NCI-H2196 treated with DMSO at 0.1 percent for 48 hours (cell line): ENCODE measurements at regions not wholly inside any gene's neighbourhood (a gene's known extent, or its start where the extent isn't known, plus 50 kb on each side); places are given as distances from the start of the nearest gene placed in this dataset.
A peak's percentile ranks its signal among the peaks of the same experiment; 100 is the strongest.
"Not testable (repeated sequence)": the region's sequence is repeated elsewhere in the genome, so short reads cannot be mapped to it uniquely, and the experiment has no call there.

Experiments used
- DNase-seq: peaks from one replicate; lab custom pipeline; 2025; ENCODE audit not compliant: unreplicated experiment; lab: John Stamatoyannopoulos, UW

DNA sequence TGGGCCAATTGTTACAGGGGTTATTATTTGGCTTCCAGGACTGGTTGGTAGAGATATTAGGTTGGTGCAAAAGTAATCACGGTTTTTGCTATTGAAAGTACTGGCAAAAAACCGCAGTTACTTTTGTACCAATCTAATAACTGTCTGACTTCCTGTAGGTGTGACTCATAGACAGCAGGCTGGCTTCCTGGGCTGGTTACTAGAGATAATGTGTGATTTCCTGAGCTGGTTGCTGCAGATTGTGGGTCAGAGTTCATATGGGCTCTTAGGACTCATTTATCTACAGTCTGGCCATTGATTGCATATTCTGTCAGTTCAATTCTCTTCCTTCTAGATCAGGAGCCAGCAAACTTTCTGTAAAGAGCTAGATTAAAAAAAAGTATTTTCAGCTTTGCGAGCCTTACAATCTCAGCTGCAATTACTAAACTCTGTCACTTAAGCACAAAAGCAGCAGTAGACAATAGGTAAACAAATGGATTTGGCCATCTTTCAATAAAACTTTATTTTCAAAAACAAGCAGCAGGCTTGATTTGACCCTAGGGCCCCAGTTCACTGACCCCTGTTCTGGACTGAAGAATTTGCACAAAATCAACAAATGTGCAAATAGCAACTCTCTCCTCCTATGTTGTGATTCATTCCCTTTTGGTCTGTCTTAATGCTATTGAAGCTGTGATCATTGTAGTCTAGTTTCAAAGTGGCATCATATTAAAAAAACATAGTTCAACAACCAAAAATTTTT, 50.8 kb upstream of the BOD1L1 start:
- DNase-seq = no peak

GRCh38 chr4:13681570-13681969, 54.0 kb upstream of the BOD1L1 start:
- DNase-seq = no peak

DNA sequence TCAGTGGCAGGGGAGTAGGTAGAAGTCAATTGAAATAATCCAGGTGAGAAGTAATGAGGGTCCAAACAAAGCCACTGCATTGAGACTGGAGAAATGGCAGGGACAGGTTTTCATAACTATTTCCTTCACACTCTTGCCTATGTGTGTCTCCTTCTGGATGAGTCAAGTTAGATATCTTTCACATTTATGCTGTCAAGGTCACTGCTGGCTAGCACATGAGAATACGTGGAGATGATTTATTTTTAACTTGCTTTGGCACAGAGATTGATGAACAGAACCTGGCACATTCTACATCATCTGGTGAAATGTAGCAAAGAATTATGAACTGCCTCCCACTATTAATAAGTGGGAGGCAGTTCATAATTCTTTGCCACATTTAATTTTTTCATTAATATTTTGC, 66.7 kb upstream of the BOD1L1 start:
- DNase-seq = no peak

GRCh38 chr4:13698296-13698695, 70.8 kb upstream of the BOD1L1 start:
- DNase-seq = no peak

- no peak for DNase-seq
These were observed 72.7 kb upstream of the BOD1L1 start for GRCh38 chr4:13700021-13700857.

GRCh38 chr4:13700858-13701140, 73.3 kb upstream of the BOD1L1 start:
- DNase-seq = not testable (repeated sequence)

DNA sequence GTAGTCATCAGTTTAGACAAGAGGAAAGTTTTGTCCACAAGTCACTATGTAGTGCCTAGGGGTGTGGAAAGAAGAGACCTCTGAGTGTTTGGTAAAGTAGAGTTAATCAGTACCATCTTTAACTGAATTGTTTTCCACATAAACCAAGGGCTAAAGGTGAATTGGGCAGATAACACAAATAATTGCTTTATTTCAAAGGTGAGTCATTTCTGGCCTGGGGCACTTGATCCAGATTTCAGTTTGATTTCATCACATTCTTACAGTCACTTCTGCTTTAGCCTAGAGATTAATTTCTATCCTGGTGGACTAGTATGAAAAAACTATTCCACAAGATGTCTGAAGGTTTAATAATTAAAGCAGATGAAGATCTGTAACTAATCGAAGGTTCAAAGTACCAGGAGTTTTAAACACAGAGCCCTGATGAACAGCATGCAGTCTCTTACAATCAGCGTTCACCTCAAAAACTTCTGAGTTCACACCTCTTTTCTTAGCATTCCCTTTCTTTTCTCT, 74.5 kb upstream of the BOD1L1 start:
- DNase-seq = no peak

DNA sequence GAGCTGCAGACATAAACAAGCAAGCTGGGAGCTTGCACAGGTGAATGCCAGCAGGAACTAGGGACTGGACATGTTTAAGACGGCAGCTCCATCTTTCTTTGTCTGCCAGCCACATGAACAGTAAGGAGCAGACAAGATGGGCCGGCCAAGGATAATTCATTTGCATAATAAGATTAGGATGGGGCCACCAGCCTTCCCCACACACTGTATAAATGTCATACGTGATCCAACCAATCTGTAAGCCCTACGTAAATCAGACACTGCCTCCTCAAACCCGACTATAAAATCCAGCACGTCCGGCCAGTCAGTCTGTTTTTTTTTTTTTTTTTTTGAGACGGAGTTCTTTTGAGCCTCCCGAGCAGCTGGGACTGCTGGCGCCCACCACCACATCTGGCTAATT, 75.6 kb upstream of the BOD1L1 start:
- DNase-seq = no peak

DNA sequence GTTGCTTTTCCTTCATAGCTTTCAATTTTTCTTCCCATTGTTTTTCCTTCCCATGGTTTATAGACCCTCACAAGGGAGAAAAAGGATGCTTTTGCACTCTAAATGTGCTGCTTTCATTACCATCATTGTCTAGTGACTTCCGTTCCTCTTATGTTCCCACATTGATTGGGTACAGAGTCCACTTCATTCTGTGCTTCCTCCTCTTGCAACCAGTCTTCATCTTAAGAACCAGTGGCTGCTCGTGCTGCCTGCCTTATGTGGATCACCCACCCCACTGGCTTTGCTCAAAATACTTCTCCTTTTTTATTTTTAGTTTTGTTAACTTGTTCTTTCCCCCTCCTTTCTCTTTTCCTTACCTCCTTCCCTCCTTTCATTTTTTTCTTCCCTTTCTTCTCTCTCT, 76.5 kb upstream of the BOD1L1 start:
- DNase-seq = no peak

- DNase-seq = no peak
These were observed 77.2 kb upstream of the BOD1L1 start for GRCh38 chr4:13704761-13705160.

- DNase-seq = peak; percentile 1
These were observed 78.1 kb upstream of the BOD1L1 start for GRCh38 chr4:13705521-13706041.

GRCh38 chr4:13706120-13706519, 78.6 kb upstream of the BOD1L1 start:
- no peak for DNase-seq

- no peak for DNase-seq
These were observed 79.2 kb upstream of the BOD1L1 start for GRCh38 chr4:13706716-13707115.

- no peak for DNase-seq
These were observed 82.8 kb upstream of the BOD1L1 start for GRCh38 chr4:13710246-13710885.

GRCh38 chr4:13711233-13711785, 83.8 kb upstream of the BOD1L1 start:
- no peak for DNase-seq

DNA sequence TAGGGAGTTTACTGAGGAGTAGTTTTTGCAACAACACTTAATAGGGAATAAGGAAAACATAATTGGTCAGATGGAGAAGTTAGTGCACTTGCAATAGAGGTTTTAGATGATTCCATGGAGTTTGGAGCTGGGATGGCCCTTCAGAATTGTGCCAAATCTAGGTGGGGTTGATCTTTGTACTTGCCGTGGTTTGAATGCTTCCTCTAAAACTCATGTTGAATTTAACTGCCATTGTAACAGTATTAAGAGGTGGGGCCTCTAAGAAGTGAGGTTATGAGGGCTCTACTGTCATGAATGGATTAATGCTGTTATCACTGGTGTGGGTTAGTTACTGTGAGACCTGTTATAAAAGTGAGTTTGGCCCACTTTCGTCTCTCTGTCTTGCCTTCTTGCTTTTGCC, 94.4 kb upstream of the BOD1L1 start:
- no peak for DNase-seq

DNA sequence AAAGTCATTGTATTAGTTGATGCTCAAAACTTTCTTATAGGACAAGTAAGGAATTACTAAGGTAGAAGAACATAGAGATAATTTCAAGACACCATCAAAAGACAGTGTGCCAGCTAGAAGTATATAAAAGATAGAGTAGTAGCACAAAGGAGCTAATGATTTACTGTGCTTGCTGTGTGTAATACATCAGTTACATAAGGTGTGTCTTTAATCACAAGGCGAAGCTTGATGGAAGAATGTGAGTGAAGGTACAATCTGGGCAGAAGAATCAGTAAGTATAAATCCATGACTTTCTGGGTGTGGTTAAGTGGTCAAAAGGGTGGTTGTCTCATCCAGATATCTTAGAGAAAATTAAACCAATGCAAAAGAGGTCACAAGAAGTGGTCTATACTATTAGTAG, 95.1 kb upstream of the BOD1L1 start:
- DNase-seq = no peak

- no peak for DNase-seq
These were observed 101.2 kb upstream of the BOD1L1 start for GRCh38 chr4:13728761-13729160.

DNA sequence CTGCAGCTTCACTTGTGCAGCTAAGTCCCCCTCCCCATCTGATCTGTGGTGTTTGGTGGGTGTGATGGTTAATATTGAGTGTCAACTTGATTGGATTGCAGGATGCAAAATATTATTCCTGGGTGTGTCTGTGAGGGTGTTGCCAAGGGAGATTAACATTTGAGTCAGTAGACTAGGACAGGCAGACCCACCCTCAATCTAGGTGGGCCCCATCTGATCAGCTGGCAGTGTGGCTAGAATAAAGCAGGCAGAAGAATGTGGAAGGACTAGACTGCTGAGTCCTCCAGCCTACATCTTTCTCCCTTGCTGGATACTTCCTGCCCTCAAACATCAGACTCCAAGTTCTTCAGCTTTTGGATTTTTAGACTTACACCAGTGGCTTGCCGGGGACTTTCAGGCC, 103.5 kb upstream of the BOD1L1 start:
- no peak for DNase-seq

DNA sequence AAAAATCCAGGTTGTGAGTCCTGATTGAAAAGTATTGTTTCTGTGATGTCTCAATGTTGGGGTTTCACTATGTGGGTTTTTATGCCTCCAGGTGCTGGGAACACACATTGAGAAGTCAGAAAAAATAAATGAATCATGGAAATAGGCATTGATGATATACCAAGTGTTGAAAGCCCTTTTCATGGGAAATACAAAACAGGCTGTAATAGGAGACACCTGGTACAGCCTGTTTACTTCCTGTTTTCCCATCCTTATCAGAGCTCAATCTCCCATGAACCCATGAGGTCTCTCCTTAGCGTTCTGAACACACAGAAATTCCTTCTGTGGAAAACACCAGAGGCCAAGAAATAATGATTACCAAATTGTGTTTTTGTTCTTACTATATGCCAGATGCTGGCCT, 106.3 kb upstream of the BOD1L1 start:
- DNase-seq = no peak

- no peak for DNase-seq
These were observed 123.1 kb upstream of the BOD1L1 start for GRCh38 chr4:13750594-13750993.
